Erythroblast (primary cell): ENCODE measurements at regions not wholly inside any gene's neighbourhood (a gene's known extent, or its start where the extent isn't known, plus 50 kb on each side); places are given as distances from the start of the nearest gene placed in this dataset.

Source experiments
- GATA1 ChIP-seq: IDR thresholded peaks from 2 replicates; pipeline ENCODE4 v1.6.1; 2011; ENCODE audit warnings: low read depth, mild to moderate bottlenecking, control low read depth, low read length, moderate library complexity
- POLR2A ChIP-seq: IDR thresholded peaks from 2 replicates; pipeline ENCODE4 v1.6.1; 2011; ENCODE audit warnings: mild to moderate bottlenecking, low read length

GRCh38 chr3:144351773-144352365 lies 380.2 kb downstream of the DIPK2A start:
- TF ChIP-seq POLR2A (no peak), GATA1 (no peak)
